Panc1 (cell line): ENCODE measurements at regions not wholly inside any gene's neighbourhood (a gene's known extent, or its start where the extent isn't known, plus 50 kb on each side); places are given as distances from the start of the nearest gene placed in this dataset.

Source experiments
- ATAC-seq: fragments of 200-7000 bp; cut with Tn5 transposase; 2 replicates; pipeline ENCODE4 v1.9.1; 2020; ENCODE audit warnings: mild to moderate bottlenecking, moderate library complexity
- BruUV-seq: library from RNA; stranded (reverse); fragments of 400-500 nt; replicated peaks from 2 replicates; lab custom pipeline; 2021; lab: Mats Ljungman, UMichigan
- CTCF ChIA-PET: fragments of 300-600 bp; sonication (Branson Sonifier 250); formaldehyde crosslinking; loops from one replicate; lab custom pipeline; 2022; ENCODE audit warnings: antibody characterized with exemption; lab: Charles Lee
- POLR2A ChIA-PET: fragments of 300-600 bp; sonication (Branson Sonifier 250); formaldehyde crosslinking; loops from one replicate; lab custom pipeline; 2022; ENCODE audit warnings: antibody characterized with exemption; lab: Charles Lee
- DNase-seq: peaks from one replicate; pipeline ENCODE4 v3.0.0-alpha.2; 2010; ENCODE audit warnings: low read depth, low spot score
- H3K27ac ChIP-seq: 2 replicates; pipeline ENCODE4 v1.5.1; 2011; ENCODE audit warnings: mild to moderate bottlenecking, low read length, inconsistent platforms
- H3K27me3 ChIP-seq: fragments of 200-500 bp; sonication (Bioruptor generic); 2 replicates; pipeline ENCODE4 v1.6.0; 2014; ENCODE audit warnings: low read length, inconsistent platforms; ENCODE audit not compliant: control insufficient read depth, insufficient read depth
- H3K36me3 ChIP-seq: fragments of 200-500 bp; sonication (Bioruptor generic); 2 replicates; pipeline ENCODE4 v1.5.1; 2014; ENCODE audit warnings: inconsistent platforms, mild to moderate bottlenecking, low read length, moderate library complexity; ENCODE audit not compliant: control insufficient read depth, insufficient read depth
- H3K4me1 ChIP-seq: 2 replicates; pipeline ENCODE4 v1.5.1; 2011; ENCODE audit warnings: inconsistent platforms, mild to moderate bottlenecking, low read length, moderate library complexity; ENCODE audit not compliant: control insufficient read depth, insufficient read depth
- H3K4me3 ChIP-seq, 2 experiments: 2 replicates each; pipeline ENCODE4 v1.5.1; 2011 to 2012; ENCODE audit warnings: low read depth in 2 of 2, low read length in 2 of 2, mild to moderate bottlenecking in 2 of 2, inconsistent platforms in 1 of 2, moderate library complexity in 1 of 2
- H3K9me3 ChIP-seq: fragments of 200-500 bp; sonication (Bioruptor generic); 2 replicates; pipeline ENCODE4 v1.5.1; 2014; ENCODE audit warnings: low read depth, mild to moderate bottlenecking, inconsistent platforms, low read length, moderate library complexity; ENCODE audit not compliant: control insufficient read depth, insufficient read depth
- CTCF ChIP-seq: fragments of 450-650 bp; IDR thresholded peaks from 2 replicates; pipeline ENCODE4 v1.5.1; 2017; ENCODE audit warnings: mild to moderate bottlenecking
- POLR2AphosphoS5 ChIP-seq: IDR thresholded peaks from 2 replicates; pipeline ENCODE4 v1.6.1; 2012; ENCODE audit warnings: mild to moderate bottlenecking, low read depth, low read length, moderate library complexity
- REST ChIP-seq, 2 experiments: IDR thresholded peaks; 2 replicates each; pipeline ENCODE4 v1.6.1; 2011 to 2012; ENCODE audit warnings: low read depth in 2 of 2, control low read depth in 1 of 2, low read length in 1 of 2, mild to moderate bottlenecking in 1 of 2, moderate library complexity in 1 of 2; ENCODE audit not compliant: insufficient read depth in 1 of 2
- SIN3A ChIP-seq: IDR thresholded peaks from 2 replicates; pipeline ENCODE4 v1.6.1; 2012; ENCODE audit warnings: low read depth, mild to moderate bottlenecking, low read length, moderate library complexity, borderline replicate concordance; ENCODE audit not compliant: insufficient read depth
- TCF7L2 ChIP-seq: IDR thresholded peaks from 2 replicates; pipeline ENCODE4 v1.6.1; 2011; ENCODE audit warnings: mild to moderate bottlenecking, low read depth, low read length, inconsistent platforms
- in situ Hi-C: cut with HindIII; loops from 2 replicates; pipeline ENCODE4 v1.10.0; 2016; ENCODE audit warnings: low sequenced_read_pairs, low pct_unique_long_range_greater_than_20kb
- intact Hi-C: fragments of 100-400 bp; cut with micrococcal nuclease; formaldehyde crosslinking; loops from one replicate; pipeline ENCODE4 v1.10.0; 2022; ENCODE audit not compliant: unreplicated experiment

GRCh38 chr1:96074876-96075577, 646.6 kb upstream of the PTBP2 start:
- in situ Hi-C loops (no loop called here), intact Hi-C loops (no loop called here)
- no peak for DNase-seq
- H3K27ac ChIP-seq = no peak overlapping the region
- H3K9me3 ChIP-seq = no peaks in the 10 kb centered on the region
- H3K4me1 ChIP-seq = no peaks in the 10 kb centered on the region
- POLR2A ChIA-PET = no interaction called here
- ATAC-seq = no peak
- H3K4me3 ChIP-seq = no peak overlapping the region
- H3K27me3 ChIP-seq = no peaks in the 10 kb centered on the region
- CTCF ChIA-PET = no interaction called here
- H3K36me3 ChIP-seq = no peaks in the 10 kb centered on the region
- TF ChIP-seq SIN3A = no peak
- BruUV-seq = no TSS peak

- Histone ChIP-seq H3K9me3 (no peaks in the 10 kb centered on the region), H3K4me1 (no peaks in the 10 kb centered on the region), H3K36me3 (no peaks in the 10 kb centered on the region), H3K27me3 (no peaks in the 10 kb centered on the region), H3K27ac (no peak overlapping the region), H3K4me3 (no peak overlapping the region)
- ChIA-PET CTCF (no interaction called here), POLR2A (no interaction called here)
- no peak for DNase-seq
- no peak for ATAC-seq
- TF ChIP-seq POLR2AphosphoS5 = no peak
- no peak for TF ChIP-seq TCF7L2
- TF ChIP-seq SIN3A = no peak
- TF ChIP-seq REST (IDR thresholded peaks at IDR 0.05; ENCODE audit: insufficient read depth in 1 of 2, low read depth in 2 of 2, low read length in 1 of 2) = no peak
- TF ChIP-seq CTCF = no peak
- BruUV-seq = no TSS peak
- intact Hi-C loops (no loop called here), in situ Hi-C loops (no loop called here)
Measured at GRCh38 chr1:96075704-96076455, 645.7 kb upstream of the PTBP2 start.

- ATAC-seq = no peak
- no peak for DNase-seq
- in situ Hi-C loops = no loop called here
- no peak overlapping the region for H3K4me3 ChIP-seq
- no TSS peak for BruUV-seq
- CTCF ChIA-PET = no interaction called here
- no peaks in the 10 kb centered on the region for H3K36me3 ChIP-seq
- TF ChIP-seq SIN3A (no peak), TCF7L2 (no peak), POLR2AphosphoS5 (no peak), CTCF (no peak), REST (IDR thresholded peaks at IDR 0.05; ENCODE audit: insufficient read depth in 1 of 2, low read depth in 2 of 2, low read length in 1 of 2) (no peak)
- no peaks in the 10 kb centered on the region for H3K9me3 ChIP-seq
- POLR2A ChIA-PET = no interaction called here
- intact Hi-C loops = no loop called here
- no peak overlapping the region for H3K27ac ChIP-seq
- no peaks in the 10 kb centered on the region for H3K4me1 ChIP-seq
- no peaks in the 10 kb centered on the region for H3K27me3 ChIP-seq
Measured at GRCh38 chr1:96076589-96076988, 645.0 kb upstream of the PTBP2 start.
